ENCODE measurements at regions not wholly inside any gene's neighbourhood (a gene's known extent, or its start where the extent isn't known, plus 50 kb on each side); places are given as distances from the start of the nearest gene placed in this dataset.
"Not testable (repeated sequence)": the region's sequence is repeated elsewhere in the genome, so short reads cannot be mapped to it uniquely, and the experiment has no call there.

DNA sequence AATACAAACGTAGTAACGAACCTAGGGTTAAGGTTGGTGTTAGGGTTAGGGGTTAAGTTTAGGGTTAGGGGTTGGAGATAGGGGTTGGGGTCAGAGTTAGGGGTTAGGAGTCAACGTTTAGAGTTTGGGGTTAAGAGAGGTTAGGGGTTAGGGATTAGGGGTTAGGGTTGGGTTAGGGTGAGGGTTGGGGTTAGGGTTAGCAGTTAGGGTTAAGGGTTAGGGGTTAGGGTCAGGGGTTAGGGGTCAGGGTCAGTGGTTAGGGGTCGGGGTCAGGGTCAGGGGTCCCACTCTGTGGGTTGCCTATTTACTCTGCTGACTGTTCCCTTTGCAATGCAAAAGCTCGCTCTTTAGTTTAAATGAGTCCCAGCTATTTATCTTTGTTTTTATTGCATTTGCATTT, 275.5 kb downstream of the CCDC74A start:
- not testable (repeated sequence) for TF ChIP-seq KDM2B (CRISPR knock-in tag; IDR thresholded peaks at IDR 0.05); TGIF2 (CRISPR knock-in tag; IDR thresholded peaks at IDR 0.05); ARID3B (CRISPR knock-in tag; IDR thresholded peaks at IDR 0.05; ENCODE audit: borderline replicate concordance); POLR2A (conservative IDR thresholded peaks at IDR 0.05)
- TF ChIP-seq, protein P1, sequence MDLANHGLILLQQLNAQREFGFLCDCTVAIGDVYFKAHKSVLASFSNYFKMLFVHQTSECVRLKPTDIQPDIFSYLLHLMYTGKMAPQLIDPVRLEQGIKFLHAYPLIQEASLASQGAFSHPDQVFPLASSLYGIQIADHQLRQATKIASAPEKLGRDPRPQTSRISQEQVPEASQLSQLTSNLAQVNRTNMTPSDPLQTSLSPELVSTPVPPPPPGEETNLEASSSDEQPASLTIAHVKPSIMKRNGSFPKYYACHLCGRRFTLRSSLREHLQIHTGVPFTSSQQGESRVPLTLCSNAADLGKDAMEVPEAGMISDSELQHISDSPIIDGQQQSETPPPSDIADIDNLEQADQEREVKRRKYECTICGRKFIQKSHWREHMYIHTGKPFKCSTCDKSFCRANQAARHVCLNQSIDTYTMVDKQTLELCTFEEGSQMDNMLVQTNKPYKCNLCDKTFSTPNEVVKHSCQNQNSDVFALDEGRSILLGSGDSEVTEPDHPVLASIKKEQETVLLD (IDR thresholded peaks at IDR 0.05), result not testable (repeated sequence)

All from K562 (cell line).